ENCODE measurements at regions not wholly inside any gene's neighbourhood (a gene's known extent, or its start where the extent isn't known, plus 50 kb on each side); places are given as distances from the start of the nearest gene placed in this dataset.

DNA sequence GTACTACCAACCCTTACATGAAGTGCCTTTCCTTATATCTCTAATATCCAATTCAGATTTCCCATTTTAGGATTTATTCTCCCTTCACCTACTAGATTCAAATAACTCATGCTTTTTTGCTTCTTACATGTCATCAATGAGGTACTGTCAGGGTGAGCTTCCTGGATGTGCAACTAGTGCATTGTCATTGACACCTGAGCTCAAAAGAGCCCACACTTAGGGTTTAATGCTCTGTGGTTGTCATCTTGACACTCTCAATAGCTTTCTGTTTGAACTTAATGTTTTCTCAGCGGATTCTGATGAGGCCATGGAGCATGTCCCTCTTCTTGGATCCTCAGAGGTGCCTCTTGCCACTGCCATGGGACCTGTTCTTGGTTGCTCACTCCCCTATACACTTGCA lies 1033.3 kb upstream of the EYS start:
- TF ChIP-seq, protein P1, sequence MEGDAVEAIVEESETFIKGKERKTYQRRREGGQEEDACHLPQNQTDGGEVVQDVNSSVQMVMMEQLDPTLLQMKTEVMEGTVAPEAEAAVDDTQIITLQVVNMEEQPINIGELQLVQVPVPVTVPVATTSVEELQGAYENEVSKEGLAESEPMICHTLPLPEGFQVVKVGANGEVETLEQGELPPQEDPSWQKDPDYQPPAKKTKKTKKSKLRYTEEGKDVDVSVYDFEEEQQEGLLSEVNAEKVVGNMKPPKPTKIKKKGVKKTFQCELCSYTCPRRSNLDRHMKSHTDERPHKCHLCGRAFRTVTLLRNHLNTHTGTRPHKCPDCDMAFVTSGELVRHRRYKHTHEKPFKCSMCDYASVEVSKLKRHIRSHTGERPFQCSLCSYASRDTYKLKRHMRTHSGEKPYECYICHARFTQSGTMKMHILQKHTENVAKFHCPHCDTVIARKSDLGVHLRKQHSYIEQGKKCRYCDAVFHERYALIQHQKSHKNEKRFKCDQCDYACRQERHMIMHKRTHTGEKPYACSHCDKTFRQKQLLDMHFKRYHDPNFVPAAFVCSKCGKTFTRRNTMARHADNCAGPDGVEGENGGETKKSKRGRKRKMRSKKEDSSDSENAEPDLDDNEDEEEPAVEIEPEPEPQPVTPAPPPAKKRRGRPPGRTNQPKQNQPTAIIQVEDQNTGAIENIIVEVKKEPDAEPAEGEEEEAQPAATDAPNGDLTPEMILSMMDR (IDR thresholded peaks at IDR 0.05; ENCODE audit: borderline replicate concordance, extremely low read depth, low read length, poor library complexity, severe bottlenecking): no peak
- no peak for TF ChIP-seq EZH2 (IDR thresholded peaks at IDR 0.05; ENCODE audit: borderline replicate concordance, low read depth, low read length, severe bottlenecking)
